HG02884 (cell line): ENCODE measurements at regions not wholly inside any gene's neighbourhood (a gene's known extent, or its start where the extent isn't known, plus 50 kb on each side); places are given as distances from the start of the nearest gene placed in this dataset.
"Not testable (repeated sequence)": the region's sequence is repeated elsewhere in the genome, so short reads cannot be mapped to it uniquely, and the experiment has no call there.

Source experiments
- ATAC-seq: cut with Tn5 transposase; IDR thresholded peaks from one replicate; pipeline ENCODE4 v1.9.1; 2021; ENCODE audit warnings: mild to moderate bottlenecking, moderate library complexity; ENCODE audit not compliant: unreplicated experiment

GRCh38 chr6:104519566-104519965 lies 340.2 kb downstream of the HACE1 start:
- ATAC-seq, result no peak

- no peak for ATAC-seq
Measured at GRCh38 chr6:104509355-104509754, 350.4 kb downstream of the HACE1 start.

- ATAC-seq, result no peak
Measured at GRCh38 chr6:104506429-104506828, 353.3 kb downstream of the HACE1 start.

- no peak for ATAC-seq
Measured at GRCh38 chr6:104505838-104506237, 353.9 kb downstream of the HACE1 start.

- ATAC-seq, result no peak
Measured at GRCh38 chr6:104500265-104500664, 359.5 kb downstream of the HACE1 start.

GRCh38 chr6:104486035-104486434 lies 373.7 kb downstream of the HACE1 start:
- ATAC-seq, result no peak

GRCh38 chr6:104484626-104485025 lies 375.1 kb downstream of the HACE1 start:
- ATAC-seq, result no peak

- no peak for ATAC-seq
Measured at GRCh38 chr6:104484191-104484590, 375.5 kb downstream of the HACE1 start.

- ATAC-seq, result no peak
Measured at GRCh38 chr6:104483225-104483834, 376.4 kb downstream of the HACE1 start.

GRCh38 chr6:104477569-104477968 lies 382.1 kb downstream of the HACE1 start:
- no peak for ATAC-seq

GRCh38 chr6:104473021-104473429 lies 386.7 kb downstream of the HACE1 start:
- no peak for ATAC-seq

GRCh38 chr6:104472021-104472901 lies 387.5 kb downstream of the HACE1 start:
- ATAC-seq, result no peak

- ATAC-seq, result no peak
Measured at GRCh38 chr6:104466306-104466705, 393.4 kb downstream of the HACE1 start.

GRCh38 chr6:104462811-104463599 lies 396.7 kb downstream of the HACE1 start:
- ATAC-seq, result no peak

- no peak for ATAC-seq
Measured at GRCh38 chr6:104460738-104461483, 398.8 kb downstream of the HACE1 start.

- peak; percentile 82 for ATAC-seq
Measured at GRCh38 chr6:104459543-104459942, 400.2 kb downstream of the HACE1 start.

- no peak for ATAC-seq
Measured at GRCh38 chr6:104449918-104450317, 409.8 kb downstream of the HACE1 start.

- ATAC-seq, result not testable (repeated sequence)
Measured at GRCh38 chr6:104446101-104447080, 413.3 kb downstream of the HACE1 start.

- ATAC-seq, result no peak
Measured at GRCh38 chr6:104434519-104434918, 425.2 kb downstream of the HACE1 start.

GRCh38 chr6:104431096-104431495 lies 428.6 kb downstream of the HACE1 start:
- no peak for ATAC-seq
